CD4-positive, alpha-beta T cell (primary cell): ENCODE measurements at regions not wholly inside any gene's neighbourhood (a gene's known extent, or its start where the extent isn't known, plus 50 kb on each side); places are given as distances from the start of the nearest gene placed in this dataset.

Experiments
- ATAC-seq: fragments of 200-7000 bp; cut with Tn5 transposase; one replicate; pipeline ENCODE4 v1.10.0; 2022; ENCODE audit warnings: mild to moderate bottlenecking; ENCODE audit not compliant: poor library complexity
- CTCF ChIA-PET: fragments of 350-600 bp; sonication (Branson Sonifier 250); formaldehyde crosslinking; loops from one replicate; lab custom pipeline; 2021; ENCODE audit warnings: antibody characterized with exemption, inconsistent platforms; lab: Charles Lee
- POLR2A ChIA-PET: fragments of 350-600 bp; sonication (Branson Sonifier 250); formaldehyde crosslinking; loops from one replicate; lab custom pipeline; 2021; ENCODE audit warnings: antibody characterized with exemption, inconsistent platforms; lab: Charles Lee
- DNase-seq, 14 experiments: peaks; one replicate each; pipeline ENCODE4 v3.0.0-alpha.2; 2013 to 2020; ENCODE audit warnings: mixed read lengths in 2 of 14
- H3K27ac ChIP-seq, 2 donors: one replicate each; pipeline versions ENCODE4 v1.5.1 to v1.7.0; 2013; ENCODE audit warnings: low read length in 2 of 2, low read depth in 1 of 2, mild to moderate bottlenecking in 1 of 2
- H3K27me3 ChIP-seq, 2 experiments: 1 replicate in 1 of 2; 2 replicates in 1 of 2; pipeline versions ENCODE4 v1.6.1 to v1.7.0; 2013; ENCODE audit warnings: low read length in 2 of 2, control low read depth in 1 of 2, mild to moderate bottlenecking in 1 of 2, moderate library complexity in 1 of 2; ENCODE audit not compliant: insufficient read depth in 2 of 2, control insufficient read depth in 1 of 2
- H3K36me3 ChIP-seq: one replicate; pipeline ENCODE4 v1.6.1; 2013; ENCODE audit warnings: low read length, control low read depth; ENCODE audit not compliant: insufficient read depth
- H3K4me1 ChIP-seq: one replicate; pipeline ENCODE4 v1.6.1; 2013; ENCODE audit warnings: low read length, control low read depth; ENCODE audit not compliant: insufficient read depth
- H3K4me3 ChIP-seq: one replicate; pipeline ENCODE4 v1.5.1; 2013; ENCODE audit warnings: mild to moderate bottlenecking, low read length, moderate library complexity
- H3K9me3 ChIP-seq, 2 experiments: 1 replicate in 1 of 2; 2 replicates in 1 of 2; pipeline versions ENCODE4 v1.6.1 to v1.7.0; 2013; ENCODE audit warnings: low read length in 2 of 2, mild to moderate bottlenecking in 2 of 2, control low read depth in 1 of 2, moderate library complexity in 1 of 2; ENCODE audit not compliant: control insufficient read depth in 1 of 2, insufficient read depth in 1 of 2
- H3K27ac Mint-ChIP-seq: one replicate; pipeline ENCODE4 v1.8.0; 2020; ENCODE audit warnings: mixed read lengths
- H3K27me3 Mint-ChIP-seq: one replicate; pipeline ENCODE4 v1.8.0; 2021; ENCODE audit warnings: mixed read lengths
- H3K36me3 Mint-ChIP-seq: one replicate; pipeline ENCODE4 v1.8.0; 2021; ENCODE audit warnings: low read depth, mixed read lengths
- H3K4me1 Mint-ChIP-seq: one replicate; pipeline ENCODE4 v1.8.0; 2021; ENCODE audit warnings: low read depth, mixed read lengths
- H3K4me3 Mint-ChIP-seq: one replicate; pipeline ENCODE4 v1.8.0; 2020; ENCODE audit warnings: mild to moderate bottlenecking, mixed read lengths
- H3K9me3 Mint-ChIP-seq: one replicate; pipeline ENCODE4 v1.8.0; 2020; ENCODE audit warnings: mixed read lengths
- intact Hi-C, 2 experiments: fragments of 100-400 bp; cut with DNase I in 1 of 2; cut with micrococcal nuclease in 1 of 2; formaldehyde crosslinking; loops; one replicate each; pipeline versions ENCODE4 v1.15.1 to v1.9.0; 2023 to 2025; cut with DNase I, micrococcal nuclease
- TF ChIP-seq, protein P1 (sequence below): fragments of 200-600 bp; IDR thresholded peaks from one replicate; pipeline ENCODE4 v1.8.0; 2022; ENCODE audit warnings: antibody characterized with exemption, mild to moderate bottlenecking

- Histone ChIP-seq H3K27me3 (no peaks in the 10 kb centered on the region), H3K27ac (no peak overlapping the region), H3K4me1 (no peaks in the 10 kb centered on the region), H3K4me3 (no peak overlapping the region), H3K36me3 (no peaks in the 10 kb centered on the region), H3K9me3 (no peaks in the 10 kb centered on the region)
- no peaks in the 10 kb centered on the region for H3K4me1 Mint-ChIP-seq
- no peak overlapping the region for H3K27ac Mint-ChIP-seq
- no peaks in the 10 kb centered on the region for H3K36me3 Mint-ChIP-seq
- DNase-seq (no peak), ATAC-seq (no peak)
- CTCF ChIA-PET: no interaction called here
- H3K9me3 Mint-ChIP-seq: peaks cover 11% of the 10 kb centered on the region
- POLR2A ChIA-PET: no interaction called here
- H3K4me3 Mint-ChIP-seq: no peak overlapping the region
- TF ChIP-seq, protein P1, sequence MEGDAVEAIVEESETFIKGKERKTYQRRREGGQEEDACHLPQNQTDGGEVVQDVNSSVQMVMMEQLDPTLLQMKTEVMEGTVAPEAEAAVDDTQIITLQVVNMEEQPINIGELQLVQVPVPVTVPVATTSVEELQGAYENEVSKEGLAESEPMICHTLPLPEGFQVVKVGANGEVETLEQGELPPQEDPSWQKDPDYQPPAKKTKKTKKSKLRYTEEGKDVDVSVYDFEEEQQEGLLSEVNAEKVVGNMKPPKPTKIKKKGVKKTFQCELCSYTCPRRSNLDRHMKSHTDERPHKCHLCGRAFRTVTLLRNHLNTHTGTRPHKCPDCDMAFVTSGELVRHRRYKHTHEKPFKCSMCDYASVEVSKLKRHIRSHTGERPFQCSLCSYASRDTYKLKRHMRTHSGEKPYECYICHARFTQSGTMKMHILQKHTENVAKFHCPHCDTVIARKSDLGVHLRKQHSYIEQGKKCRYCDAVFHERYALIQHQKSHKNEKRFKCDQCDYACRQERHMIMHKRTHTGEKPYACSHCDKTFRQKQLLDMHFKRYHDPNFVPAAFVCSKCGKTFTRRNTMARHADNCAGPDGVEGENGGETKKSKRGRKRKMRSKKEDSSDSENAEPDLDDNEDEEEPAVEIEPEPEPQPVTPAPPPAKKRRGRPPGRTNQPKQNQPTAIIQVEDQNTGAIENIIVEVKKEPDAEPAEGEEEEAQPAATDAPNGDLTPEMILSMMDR: no peak
- no peaks in the 10 kb centered on the region for H3K27me3 Mint-ChIP-seq
- intact Hi-C loops: no loop called here
These were observed 1709.4 kb upstream of the RAG2 start for GRCh38 chr11:38307455-38307854.

DNA sequence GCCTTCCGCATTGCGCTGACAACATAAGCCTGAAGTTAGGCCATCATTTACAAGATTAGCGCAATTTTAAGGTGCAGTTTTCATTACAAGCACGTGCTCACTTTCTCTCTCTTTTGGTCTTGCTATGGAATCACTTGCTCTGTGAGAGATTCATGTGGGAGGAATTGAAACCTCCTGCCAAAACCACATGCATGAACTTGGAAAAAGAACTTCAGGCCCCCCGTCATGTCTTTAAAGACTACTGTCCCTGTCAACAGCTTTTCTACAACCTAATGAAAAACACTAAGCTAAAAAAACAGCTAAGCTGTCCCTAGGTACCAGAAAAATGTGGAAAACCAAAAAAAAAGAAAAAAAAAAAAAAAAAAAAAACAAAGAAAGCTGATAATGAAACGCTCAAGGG lies 1707.6 kb upstream of the RAG2 start:
- peaks cover 11% of the 10 kb centered on the region for H3K9me3 Mint-ChIP-seq
- H3K4me1 Mint-ChIP-seq: no peaks in the 10 kb centered on the region
- DNase-seq (no peak), ATAC-seq (no peak)
- no peaks in the 10 kb centered on the region for H3K27me3 Mint-ChIP-seq
- no peak overlapping the region for H3K27ac Mint-ChIP-seq
- H3K36me3 Mint-ChIP-seq: no peaks in the 10 kb centered on the region
- Histone ChIP-seq H3K27me3 (no peaks in the 10 kb centered on the region), H3K36me3 (no peaks in the 10 kb centered on the region), H3K4me1 (no peaks in the 10 kb centered on the region), H3K27ac (no peak overlapping the region), H3K4me3 (no peak overlapping the region), H3K9me3 (no peaks in the 10 kb centered on the region)
- no peak overlapping the region for H3K4me3 Mint-ChIP-seq
- TF ChIP-seq, protein P1: no peak
- ChIA-PET POLR2A (no interaction called here), CTCF (no interaction called here)
- intact Hi-C loops: no loop called here

- intact Hi-C loops: no loop called here
- Histone ChIP-seq H3K9me3 (no peaks in the 10 kb centered on the region), H3K4me1 (no peaks in the 10 kb centered on the region), H3K27ac (no peak overlapping the region), H3K4me3 (no peak overlapping the region), H3K36me3 (no peaks in the 10 kb centered on the region), H3K27me3 (no peaks in the 10 kb centered on the region)
- ChIA-PET POLR2A (no interaction called here), CTCF (no interaction called here)
- Mint-ChIP-seq H3K4me3 (no peak overlapping the region), H3K4me1 (no peaks in the 10 kb centered on the region), H3K36me3 (no peaks in the 10 kb centered on the region), H3K27me3 (no peaks in the 10 kb centered on the region), H3K9me3 (peaks cover 9% of the 10 kb centered on the region), H3K27ac (no peak overlapping the region)
- ATAC-seq: no peak
- no peak for DNase-seq
- TF ChIP-seq, protein P1: no peak
These were observed 1706.9 kb upstream of the RAG2 start for GRCh38 chr11:38304926-38305325.
